ENCODE measurements at regions not wholly inside any gene's neighbourhood (a gene's known extent, or its start where the extent isn't known, plus 50 kb on each side); places are given as distances from the start of the nearest gene placed in this dataset.

DNA sequence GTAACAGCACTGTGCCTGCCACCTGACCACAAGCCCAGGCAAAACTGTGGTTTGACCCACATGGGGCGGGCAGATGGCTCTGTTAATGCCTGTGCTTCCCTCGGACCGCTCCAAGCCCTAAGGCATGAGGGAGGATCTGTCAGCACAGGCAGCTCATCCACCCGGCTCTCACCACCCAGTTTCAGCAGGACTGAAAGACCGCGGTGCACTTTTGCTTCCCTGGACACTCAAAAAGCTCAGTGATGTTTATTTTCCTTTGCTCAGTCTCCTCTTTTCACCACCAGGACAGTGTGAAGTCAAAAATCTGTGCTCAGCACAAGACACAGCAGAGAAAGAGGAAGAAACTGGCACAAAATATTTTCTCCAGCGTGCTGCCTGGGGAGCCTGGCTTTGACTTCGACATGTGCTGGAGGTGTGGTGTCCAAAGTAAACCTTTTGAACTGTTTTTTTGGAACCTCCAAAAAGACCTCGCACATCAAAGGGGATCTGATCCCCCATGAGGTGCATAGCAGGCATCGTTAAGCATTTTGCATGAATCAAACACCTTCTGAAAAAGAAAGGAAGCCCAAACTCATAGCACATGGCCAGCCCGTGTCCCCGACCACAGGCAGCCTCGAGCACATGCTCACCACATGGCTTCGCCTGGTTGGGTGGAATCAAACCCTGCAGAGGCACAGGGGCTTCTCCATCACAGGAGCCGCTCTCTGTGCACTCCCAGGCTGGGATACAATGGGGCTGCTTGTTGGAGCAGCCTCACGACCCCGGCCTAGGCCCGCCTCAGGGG is 441.7 kb upstream of the JARID2 start:
- peak; percentile 49 for DNase-seq

DNA sequence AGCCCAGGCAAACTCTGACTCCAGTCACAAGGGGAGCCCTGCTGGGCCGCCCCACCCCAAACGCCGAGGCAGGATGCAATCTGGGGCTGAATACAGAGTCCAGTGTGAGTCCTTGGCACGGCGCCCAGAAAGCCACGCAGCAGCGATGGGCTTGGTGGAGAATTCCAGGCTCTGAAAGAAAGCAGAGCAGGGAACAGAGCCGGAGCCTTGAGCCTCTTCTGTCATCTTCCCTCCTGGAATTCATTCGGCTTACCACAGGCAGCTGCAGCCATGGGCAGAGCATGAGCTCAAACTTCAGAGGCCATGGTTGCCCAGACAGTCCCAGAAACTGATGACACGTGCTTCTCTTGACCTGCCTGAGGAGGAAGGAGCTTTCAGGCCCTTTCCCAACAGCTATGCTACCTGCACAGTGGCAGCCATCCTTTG is 441.1 kb upstream of the JARID2 start:
- peak; percentile 96 for DNase-seq

DNA sequence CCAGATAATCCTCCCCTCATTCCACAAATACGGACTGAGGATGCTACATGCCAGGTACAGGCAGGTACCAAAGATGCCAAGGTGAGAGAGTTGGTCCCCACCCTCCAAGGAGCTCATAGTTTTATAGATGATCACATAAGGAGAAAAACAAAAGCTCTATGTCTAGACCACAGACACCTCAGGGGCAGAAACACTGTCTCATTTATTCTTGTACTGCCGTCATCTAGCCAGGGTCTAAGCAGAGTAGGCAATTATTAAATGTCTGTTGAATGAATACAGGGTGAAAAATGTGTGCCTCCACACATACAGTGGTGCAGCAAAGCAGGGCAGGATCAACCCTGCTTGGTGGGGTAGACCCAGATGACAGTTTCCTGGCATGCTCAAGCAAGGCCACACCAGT is 439.8 kb upstream of the JARID2 start:
- DNase-seq = no peak

DNA sequence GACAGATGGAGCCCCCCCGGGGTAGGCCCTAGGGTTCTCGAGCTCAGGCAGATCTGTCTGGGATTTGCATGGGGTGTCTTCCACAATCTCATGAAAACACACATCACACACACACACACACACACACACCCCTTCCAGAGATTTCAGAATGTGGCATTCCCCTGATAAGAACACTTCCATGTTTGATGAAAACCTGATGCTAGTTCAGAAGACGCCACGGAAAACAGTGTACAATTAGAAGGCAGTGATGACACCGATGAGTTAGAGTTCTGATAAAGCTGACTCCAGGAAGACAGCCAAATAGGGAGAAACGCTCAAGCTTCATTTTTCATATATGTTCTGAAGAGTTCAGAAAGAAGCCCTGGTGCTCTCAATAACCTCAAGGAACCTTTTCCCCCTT is 438.7 kb upstream of the JARID2 start:
- DNase-seq = peak; percentile 63

DNA sequence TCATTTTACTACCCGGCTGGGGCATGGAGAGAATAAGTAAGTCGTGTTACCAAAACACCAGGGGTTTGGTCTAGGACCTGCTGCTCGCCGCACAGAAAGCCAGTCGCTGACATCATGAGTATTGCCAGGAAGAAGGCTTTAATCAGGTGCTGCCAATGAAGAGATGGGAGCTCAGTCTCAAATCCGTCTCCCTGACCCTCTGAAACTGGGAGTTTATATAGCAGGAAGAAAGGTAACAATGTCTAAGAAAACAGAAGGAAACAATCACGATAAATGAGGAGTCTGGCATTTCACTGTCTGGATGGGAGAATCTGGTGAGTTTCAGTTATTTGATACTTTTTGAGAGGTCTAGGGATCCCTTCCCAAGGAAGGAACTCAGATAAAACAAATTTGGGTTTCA is 437.9 kb upstream of the JARID2 start:
- DNase-seq = no peak

DNA sequence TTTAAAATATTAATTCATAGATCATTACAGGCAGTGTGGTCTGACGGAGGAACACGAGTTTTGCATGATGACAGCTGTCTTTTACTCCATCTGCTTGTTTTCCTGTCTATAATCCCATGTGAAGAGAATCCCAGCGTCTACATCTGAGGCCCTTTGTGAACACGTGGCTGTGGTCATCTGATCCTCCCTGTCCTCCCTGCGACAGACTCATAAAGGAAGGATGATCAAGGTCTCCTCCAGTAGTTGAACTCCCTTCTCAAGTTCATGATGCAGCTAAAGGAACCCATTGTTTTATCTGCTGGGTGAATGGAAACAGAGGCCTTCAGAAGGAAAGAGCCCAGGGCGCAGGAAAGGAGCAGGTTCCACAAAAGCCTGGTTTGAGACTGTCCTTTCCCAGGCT is 435.8 kb upstream of the JARID2 start:
- DNase-seq = no peak

DNA sequence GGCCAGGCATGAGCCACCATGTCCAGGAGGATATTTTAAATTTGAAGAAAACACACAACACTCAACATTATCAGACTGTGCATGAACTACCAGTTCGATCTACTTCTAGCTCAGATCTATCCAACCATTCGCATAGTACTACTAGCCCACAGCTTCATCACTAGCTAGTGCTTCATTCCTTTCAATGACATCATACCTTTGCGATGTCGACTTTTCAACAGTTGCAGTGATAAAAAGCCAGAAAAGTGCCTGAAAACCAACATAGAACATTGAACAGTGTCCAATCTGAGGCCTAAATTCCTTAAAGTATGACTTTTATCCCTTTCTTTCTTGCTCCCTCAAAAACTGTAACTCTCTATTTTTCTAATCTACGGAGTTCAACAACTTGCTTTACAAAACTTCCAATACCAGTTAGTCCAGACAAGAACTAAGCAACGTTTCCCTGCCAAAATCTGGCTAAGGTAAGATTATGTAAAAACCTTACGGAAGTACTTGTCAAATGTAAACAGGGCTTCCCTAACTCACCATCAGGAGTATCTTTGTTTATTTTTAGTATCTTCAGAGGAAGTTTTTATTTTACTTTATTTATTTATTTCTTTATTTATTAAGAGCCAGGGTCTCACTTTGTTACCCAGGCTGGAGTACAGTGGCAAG is 434.0 kb upstream of the JARID2 start:
- peak; percentile 92 for DNase-seq

DNA sequence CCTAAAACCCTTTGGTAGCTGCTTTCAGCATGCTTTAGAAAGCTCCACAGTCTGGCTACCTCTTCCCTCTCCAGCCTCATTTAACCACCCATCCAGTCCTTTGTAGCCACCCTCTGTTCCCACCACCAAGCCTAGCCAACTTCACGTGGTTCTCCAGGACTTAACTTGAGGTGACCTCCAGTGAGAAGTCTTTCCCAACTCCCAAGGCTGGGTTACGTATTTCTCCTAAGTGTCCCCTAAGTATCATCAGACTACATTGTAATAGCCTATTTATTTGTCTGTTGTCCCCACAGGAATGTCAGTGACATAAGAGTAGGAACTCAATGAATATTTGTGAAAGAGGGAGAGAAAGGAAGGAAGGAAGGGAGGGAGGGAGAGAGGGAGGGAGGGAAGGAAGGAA is 431.9 kb upstream of the JARID2 start:
- DNase-seq = no peak

DNA sequence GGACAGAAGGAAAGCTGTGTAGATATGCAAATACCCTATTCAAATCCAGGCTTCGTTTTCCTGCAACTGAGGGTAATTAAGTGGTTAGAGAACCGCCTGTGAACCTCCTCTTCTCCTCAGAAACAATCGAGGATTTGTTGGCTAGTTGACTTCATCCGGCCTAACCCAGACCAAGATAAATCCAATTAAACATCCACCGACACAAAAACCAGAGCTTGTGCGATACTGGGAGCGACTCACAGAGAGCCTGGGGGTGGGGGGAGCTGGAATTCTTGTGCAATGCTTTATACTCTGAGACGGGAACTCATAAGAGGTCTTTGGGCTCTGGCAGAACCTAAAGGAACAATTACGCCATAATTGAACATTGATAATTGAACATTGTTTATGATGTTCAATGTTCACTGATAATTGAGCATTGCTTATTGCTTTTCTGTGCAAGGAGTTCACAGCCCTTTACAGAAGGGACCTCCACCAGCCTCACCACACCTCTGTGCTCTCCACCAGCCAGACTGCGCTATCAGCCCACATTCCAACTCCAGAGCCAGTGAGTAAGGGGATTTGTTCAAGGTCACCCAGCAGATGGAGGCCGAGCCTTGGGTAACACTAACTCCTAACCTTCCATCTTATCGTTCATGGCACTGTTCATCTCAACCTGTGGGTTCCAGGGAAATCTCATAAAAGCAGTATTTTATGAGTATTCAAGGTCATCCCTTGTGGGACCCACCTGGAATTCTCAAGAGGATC is 429.6 kb upstream of the JARID2 start:
- no peak for DNase-seq

DNA sequence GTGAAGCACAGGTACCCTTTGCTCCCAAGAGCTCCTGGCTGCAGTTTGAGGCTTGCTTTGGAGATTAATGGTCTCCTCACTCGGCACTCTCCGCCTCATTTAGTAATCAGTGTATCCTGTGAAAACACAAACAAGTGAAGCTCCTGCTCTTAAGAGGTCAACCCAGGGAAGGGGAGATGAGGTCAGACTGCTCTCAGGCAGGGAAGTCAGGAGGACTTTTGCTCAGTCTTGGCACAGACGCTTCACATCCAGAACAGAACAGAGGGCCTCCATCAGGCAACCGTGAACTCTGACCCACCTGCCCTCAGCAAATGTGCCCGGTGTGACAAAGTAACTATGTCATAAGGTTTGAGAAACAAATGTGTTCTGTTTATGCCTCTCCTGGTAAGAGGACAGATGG is 428.8 kb upstream of the JARID2 start:
- no peak for DNase-seq

DNA sequence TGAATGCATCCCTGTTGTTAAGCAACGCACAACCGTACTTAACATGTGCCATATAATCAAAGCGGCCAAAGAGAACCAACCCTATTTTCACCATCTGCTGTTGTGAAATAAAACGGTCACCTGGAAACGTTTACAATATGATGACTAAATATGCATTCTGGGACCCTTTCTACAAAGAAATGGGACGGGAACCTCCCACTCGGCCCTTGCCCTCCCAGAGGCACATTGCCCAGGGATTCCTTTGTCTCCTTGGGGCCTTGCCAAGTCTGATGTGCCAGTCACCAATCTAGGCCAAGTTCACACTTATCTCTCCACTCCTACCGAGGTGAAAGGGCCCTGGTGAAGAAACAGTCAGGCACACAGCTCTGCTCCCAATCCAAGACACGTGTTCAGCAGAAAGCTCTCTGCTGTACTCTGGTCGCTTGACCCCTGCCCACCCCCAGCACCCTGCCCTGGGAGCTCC is 427.4 kb upstream of the JARID2 start:
- no peak for DNase-seq

DNA sequence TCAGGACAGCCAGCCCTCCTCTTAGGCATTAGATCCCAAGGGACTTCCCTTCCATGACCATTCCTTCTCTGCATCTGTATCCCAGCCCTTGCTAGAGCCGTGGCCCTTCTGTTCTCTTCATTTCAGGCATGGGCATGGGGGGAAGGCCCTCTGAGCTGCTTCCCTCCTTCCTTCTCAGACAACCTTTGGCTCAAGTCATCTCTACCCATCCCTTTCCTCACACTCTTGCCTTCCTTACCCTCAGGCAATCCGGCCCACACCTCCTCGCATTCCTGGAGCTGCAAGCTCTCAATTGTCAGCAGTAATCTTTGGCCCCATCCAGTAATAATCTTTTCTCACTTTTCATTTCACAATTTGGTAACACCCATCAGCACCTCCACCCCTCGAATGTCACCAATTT is 426.9 kb upstream of the JARID2 start:
- no peak for DNase-seq

DNA sequence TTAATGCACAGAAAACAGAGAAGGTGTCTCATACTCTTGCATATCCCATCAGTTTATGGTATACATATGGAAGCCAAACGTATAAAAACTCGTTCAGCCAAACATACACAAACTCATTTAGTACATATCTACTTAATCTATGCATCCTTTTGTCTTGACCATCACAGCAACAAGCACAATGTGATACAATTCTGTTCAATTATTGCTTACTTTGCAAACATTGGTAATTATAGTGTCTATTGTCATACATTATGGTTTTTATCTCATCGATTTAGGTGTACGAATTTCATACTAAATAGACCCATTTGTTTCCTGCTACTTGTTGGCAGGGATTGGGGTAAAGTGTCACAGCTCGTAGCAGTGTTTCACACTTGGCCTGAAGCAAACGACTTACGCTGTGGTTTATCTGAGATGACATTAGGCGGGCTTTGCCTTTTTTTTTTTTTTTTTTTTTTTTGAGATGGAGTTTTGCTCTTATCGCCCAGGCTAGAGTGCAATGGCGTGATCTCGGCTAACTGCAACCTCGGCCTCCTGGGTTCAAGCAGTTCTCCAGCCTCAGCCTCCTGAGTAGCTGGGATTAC is 425.9 kb upstream of the JARID2 start:
- no peak for DNase-seq

DNA sequence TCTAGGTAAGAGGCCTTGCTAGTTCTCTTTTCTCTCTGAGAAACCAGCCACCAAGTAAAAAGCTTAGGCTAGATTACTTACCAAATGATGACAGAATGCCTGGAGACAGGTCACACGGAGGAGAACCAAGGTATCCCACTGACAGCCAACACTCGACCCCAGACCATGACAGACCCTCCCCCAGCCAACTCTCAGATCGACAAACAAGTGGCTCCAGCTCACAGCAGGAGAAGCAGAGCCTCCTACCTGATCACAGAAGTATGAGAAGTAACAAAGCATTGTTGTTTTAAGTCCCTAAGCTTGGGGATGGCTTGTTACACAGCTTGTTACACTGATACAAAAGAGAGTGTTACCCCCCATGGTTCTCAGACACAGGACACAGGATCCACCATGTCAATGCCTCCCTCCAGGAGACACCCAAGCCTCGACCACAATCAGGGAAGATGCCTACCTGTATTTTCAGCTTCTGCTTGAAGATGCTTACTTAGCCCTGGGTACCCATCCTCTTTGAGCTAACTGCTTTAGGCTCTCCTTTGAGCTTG is 423.8 kb upstream of the JARID2 start:
- no peak for DNase-seq

DNA sequence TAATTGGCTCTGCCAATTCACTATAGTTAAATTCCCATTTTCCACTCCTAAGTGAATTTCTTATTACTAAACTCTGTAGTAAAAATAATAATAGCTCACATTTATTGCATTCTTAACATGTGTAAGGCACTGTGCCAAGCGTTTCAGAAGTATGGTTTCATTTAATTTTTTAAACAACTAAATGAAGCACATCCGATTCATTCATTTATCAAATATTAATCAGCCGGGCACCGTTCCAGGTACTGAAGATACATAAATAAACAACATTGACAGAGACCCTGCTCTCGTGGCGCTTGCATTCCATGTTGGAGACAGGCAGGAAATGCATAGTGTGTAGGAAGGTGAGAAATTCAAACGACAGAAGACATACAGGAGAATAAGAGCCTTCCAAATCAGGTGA is 423.2 kb upstream of the JARID2 start:
- peak; percentile 75 for DNase-seq

DNA sequence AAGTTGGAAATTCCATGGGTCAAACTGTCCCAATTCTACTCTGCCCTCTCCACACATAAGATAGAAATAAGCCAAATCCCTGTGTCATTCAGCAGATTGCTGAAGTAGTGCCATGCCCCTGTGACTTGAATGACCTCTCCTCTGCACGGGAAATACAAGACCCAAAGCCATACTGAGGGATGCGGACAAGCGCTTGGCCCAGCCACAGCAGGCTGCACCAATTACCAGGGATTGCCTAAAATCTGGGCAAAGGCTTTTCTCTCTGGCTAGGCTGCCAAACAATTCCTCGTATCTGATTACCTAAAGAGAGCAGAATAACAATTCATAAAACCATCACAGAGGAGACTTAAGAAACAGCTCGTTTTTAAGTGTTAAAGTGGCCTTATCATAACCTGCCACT is 421.8 kb upstream of the JARID2 start:
- DNase-seq = no peak

DNA sequence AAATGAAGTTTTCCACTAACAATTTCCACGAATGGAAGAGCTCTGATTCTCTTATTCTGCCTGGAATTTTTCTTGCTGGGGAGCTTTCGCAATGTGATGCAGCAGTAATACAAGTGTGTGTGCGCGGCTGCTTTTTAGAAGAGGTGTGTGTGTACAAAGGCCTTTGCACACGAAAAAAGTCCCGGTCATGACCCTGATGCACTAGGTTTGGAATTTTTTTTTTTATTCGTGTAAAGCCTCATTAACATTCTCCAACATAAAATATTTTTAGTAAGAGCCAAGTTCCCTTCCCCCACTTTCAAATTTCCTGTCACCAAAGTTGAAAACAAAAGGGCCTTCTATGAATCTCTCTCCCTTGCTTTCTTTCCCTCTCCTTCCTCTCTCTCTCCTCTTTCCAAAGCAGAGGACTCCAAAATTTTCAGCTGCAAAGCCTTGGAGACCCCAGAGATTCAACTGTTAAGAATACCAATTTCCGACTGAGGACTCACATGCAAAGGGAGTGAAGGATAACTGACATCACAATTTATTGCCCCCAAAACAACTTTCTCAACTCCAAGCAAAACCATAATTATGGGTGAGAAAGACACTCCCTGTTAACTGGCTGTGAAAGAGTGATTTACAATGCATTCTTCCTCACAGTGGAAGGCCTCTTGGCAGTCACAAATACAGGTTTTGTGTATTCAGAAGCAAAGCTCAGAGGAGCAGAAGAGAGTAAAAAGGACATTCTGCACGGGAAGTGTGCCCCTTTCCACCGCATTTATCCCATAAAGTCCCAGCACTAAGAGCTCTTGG is 421.2 kb upstream of the JARID2 start:
- no peak for DNase-seq

DNA sequence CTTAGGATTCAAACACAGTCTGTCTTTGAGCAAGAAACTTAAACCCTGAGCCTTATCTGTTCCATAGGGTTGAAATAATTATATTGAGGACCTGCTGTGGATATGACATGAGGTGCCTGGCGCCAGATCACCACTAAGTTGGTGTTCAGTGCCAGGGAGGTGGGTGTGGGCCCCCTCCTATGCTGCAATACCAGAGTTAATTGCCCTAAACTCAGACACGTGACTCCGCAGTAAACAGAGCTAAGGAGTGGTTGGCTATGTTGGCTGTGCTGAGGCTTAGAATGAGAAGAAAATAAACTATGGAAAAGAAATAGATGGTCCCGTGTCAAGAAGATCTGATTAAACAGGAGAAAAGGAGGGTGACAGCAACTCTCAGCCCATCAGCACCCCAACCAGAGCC is 419.4 kb upstream of the JARID2 start:
- no peak for DNase-seq

DNA sequence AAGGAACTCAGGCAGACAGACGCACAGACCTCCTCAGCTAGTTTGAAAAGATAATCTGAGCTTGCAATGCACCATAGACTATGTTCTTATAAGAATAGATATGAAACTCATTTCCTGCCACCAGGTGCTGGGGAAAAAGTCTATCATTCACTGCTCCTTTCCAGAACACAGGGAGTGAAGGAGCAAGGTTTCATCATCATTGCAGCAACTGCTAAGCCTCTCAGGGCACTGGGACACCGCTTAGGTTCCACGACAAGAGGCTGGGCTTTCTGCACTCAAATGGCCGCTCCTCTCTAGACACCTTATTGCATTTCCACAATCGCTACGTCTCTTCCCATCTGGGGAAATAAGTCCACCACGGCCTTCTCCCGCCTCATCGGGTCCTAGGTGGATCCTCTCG is 418.5 kb upstream of the JARID2 start:
- DNase-seq = no peak

DNA sequence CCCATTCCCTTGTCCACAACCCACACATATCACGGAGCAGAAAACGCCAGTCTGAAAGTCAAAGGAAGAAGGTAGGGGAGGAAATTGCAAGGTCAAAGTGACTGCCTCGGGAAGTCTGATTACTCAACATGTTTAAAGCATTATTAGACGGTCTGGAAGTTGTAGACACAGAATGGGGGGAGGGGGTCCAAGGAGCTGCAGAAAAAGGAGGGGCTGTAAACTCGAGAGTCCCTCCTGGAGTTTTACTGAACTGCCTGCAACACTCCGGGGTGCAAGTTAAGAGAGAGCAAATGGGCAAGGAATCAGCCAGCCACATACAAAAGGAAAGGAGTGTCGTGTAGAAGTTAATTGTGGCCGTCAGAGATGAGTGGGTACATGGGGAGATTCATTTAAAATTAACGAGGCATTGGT is 417.7 kb upstream of the JARID2 start:
- no peak for DNase-seq

DNA sequence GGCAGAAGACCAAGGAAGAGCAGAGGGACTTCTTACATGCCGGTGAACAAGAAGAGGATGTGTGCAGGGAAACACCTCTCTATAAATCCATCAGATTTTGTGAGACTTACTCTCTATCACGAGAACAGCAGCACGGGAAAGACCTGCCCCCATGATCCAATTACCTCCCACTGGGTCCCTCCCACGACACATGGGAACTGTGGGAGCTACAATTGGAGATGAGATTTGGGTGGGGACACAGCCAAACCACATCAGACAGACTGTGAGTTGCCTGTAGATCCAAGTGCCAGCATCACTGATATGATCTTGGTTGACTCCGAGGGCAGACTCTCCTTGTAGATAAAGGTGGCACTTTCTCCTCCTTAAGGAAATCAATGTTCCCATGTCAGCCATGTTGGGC is 414.8 kb upstream of the JARID2 start:
- no peak for DNase-seq

DNA sequence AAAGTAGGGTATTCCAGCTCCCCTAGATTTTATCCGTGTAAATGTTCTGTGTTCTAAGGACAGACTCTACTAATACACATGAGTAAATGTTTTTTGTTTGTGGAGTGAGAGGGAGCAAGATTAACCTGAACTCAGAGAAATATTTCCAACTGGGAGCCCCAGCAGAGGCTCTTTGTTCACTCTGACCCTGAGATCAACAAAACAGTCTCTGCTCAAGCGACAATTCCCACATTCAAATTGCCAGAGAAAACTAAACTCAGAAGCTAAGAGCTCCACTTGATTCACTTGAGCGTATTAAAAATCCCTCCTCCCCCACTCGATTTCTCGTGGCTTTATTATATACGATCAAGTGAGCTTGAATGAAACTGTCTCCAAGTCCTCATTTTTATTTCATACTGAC is 413.9 kb upstream of the JARID2 start:
- no peak for DNase-seq

Data from fibroblast of upper back skin (primary cell).